ENCODE measurements at regions not wholly inside any gene's neighbourhood (a gene's known extent, or its start where the extent isn't known, plus 50 kb on each side); places are given as distances from the start of the nearest gene placed in this dataset.

DNA sequence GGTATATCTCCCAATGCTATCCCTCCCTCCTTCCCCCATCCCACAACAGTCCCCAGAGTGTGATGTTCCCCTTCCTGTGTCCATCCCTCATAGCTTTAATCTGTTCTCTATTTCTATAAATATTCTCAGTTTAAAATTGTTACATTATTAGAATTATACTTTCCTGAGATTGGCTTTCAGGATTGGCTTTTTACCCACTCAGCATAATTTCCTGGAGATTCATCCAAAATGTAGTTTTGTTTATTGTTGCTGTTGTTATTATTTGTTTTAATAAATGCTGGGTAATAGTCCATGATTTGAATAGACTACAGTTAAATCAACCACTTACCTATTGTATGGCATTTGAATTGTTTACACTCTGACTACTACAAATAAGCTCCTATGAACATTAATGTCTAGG, 936.4 kb downstream of the FAT4 start:
- H3K4me1 ChIP-seq (ENCODE audit: control insufficient read depth, low read length): no peaks in the 10 kb centered on the region
- H3K9me3 ChIP-seq (ENCODE audit: control insufficient read depth, insufficient read depth, low read length): no peaks in the 10 kb centered on the region
- H3K36me3 ChIP-seq (ENCODE audit: control insufficient read depth, low read length): no peaks in the 10 kb centered on the region
- H3K27me3 ChIP-seq (ENCODE audit: control insufficient read depth, low read length): no peaks in the 10 kb centered on the region
- no peak overlapping the region for H3K4me2 ChIP-seq (ENCODE audit: low read length)
- H4K20me1 ChIP-seq (ENCODE audit: control insufficient read depth, insufficient read depth, low read depth, low read length): no peaks in the 10 kb centered on the region
- no peaks in the 10 kb centered on the region for H3K9me2 ChIP-seq (replicated peaks; ENCODE audit: control insufficient read depth, low read length)
- TF ChIP-seq, protein P1, sequence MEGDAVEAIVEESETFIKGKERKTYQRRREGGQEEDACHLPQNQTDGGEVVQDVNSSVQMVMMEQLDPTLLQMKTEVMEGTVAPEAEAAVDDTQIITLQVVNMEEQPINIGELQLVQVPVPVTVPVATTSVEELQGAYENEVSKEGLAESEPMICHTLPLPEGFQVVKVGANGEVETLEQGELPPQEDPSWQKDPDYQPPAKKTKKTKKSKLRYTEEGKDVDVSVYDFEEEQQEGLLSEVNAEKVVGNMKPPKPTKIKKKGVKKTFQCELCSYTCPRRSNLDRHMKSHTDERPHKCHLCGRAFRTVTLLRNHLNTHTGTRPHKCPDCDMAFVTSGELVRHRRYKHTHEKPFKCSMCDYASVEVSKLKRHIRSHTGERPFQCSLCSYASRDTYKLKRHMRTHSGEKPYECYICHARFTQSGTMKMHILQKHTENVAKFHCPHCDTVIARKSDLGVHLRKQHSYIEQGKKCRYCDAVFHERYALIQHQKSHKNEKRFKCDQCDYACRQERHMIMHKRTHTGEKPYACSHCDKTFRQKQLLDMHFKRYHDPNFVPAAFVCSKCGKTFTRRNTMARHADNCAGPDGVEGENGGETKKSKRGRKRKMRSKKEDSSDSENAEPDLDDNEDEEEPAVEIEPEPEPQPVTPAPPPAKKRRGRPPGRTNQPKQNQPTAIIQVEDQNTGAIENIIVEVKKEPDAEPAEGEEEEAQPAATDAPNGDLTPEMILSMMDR (IDR thresholded peaks at IDR 0.05; ENCODE audit: low read depth, low read length, poor library complexity, severe bottlenecking): no peak
- TF ChIP-seq EZH2phosphoT487 (IDR thresholded peaks at IDR 0.05; ENCODE audit: borderline replicate concordance, low read length): no peak
- no peak overlapping the region for H3K27ac ChIP-seq (ENCODE audit: low read depth, low read length)
- no peak overlapping the region for H3K4me3 ChIP-seq (ENCODE audit: low read length)
- H3F3A ChIP-seq (ENCODE audit: control insufficient read depth, insufficient read depth): no peaks in the 10 kb centered on the region
- H3K79me2 ChIP-seq (ENCODE audit: control insufficient read depth, low read length): no peaks in the 10 kb centered on the region

DNA sequence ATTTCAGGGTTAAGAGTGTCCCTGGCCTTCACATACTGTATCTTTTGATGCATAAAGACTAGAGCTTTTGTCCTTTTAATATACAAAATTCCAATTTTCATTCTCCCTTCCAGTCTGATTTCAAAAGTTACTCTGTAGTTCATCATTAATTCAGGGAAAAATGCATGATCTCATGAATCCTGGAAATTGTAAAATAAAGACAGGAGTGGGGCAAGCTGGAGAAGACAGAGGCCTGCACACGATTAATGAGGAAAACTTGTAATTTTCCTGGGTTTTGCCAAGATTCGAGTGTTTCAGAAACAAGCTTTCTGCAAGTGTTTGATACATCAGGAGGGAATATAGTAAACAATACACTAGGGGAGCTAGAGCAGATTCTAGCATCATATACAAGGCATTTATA, 947.9 kb downstream of the FAT4 start:
- no peaks in the 10 kb centered on the region for H3F3A ChIP-seq (ENCODE audit: control insufficient read depth, insufficient read depth)
- TF ChIP-seq, protein P1 (IDR thresholded peaks at IDR 0.05; ENCODE audit: low read depth, low read length, poor library complexity, severe bottlenecking): no peak
- no peak for TF ChIP-seq EZH2phosphoT487 (IDR thresholded peaks at IDR 0.05; ENCODE audit: borderline replicate concordance, low read length)
- no peaks in the 10 kb centered on the region for H3K79me2 ChIP-seq (ENCODE audit: control insufficient read depth, low read length)
- H3K4me3 ChIP-seq (ENCODE audit: low read length): no peak overlapping the region
- no peaks in the 10 kb centered on the region for H3K27me3 ChIP-seq (ENCODE audit: control insufficient read depth, low read length)
- no peaks in the 10 kb centered on the region for H3K4me1 ChIP-seq (ENCODE audit: control insufficient read depth, low read length)
- H3K4me2 ChIP-seq (ENCODE audit: low read length): no peak overlapping the region
- no peaks in the 10 kb centered on the region for H3K9me2 ChIP-seq (replicated peaks; ENCODE audit: control insufficient read depth, low read length)
- no peak overlapping the region for H3K27ac ChIP-seq (ENCODE audit: low read depth, low read length)
- H3K36me3 ChIP-seq (ENCODE audit: control insufficient read depth, low read length): no peaks in the 10 kb centered on the region
- no peaks in the 10 kb centered on the region; the same call in 1 of the 2 replicates for H3K9me3 ChIP-seq (ENCODE audit: control insufficient read depth, insufficient read depth, low read length)
- H4K20me1 ChIP-seq (ENCODE audit: control insufficient read depth, insufficient read depth, low read depth, low read length): no peaks in the 10 kb centered on the region

DNA sequence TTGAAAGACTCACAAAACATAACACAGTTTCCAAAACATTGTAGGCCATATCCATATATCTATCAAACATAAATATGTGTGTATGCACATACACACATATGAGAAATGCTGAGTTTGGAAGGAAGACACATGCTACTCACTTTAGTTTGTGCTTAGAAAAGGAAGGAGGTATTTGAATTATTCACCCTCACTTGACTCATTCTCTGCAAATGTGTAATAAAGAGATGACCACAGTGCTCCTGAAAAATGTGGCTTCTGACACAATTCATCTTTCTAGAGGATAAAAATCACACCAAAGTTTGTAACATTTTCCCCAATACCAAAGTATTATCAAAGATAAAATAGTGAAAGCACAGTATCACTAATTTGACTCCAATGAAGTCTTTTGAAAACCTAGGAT, 950.1 kb downstream of the FAT4 start:
- TF ChIP-seq, protein P1 (IDR thresholded peaks at IDR 0.05; ENCODE audit: low read depth, low read length, poor library complexity, severe bottlenecking): no peak
- no peak for TF ChIP-seq EZH2phosphoT487 (IDR thresholded peaks at IDR 0.05; ENCODE audit: borderline replicate concordance, low read length)
- H4K20me1 ChIP-seq (ENCODE audit: control insufficient read depth, insufficient read depth, low read depth, low read length): no peaks in the 10 kb centered on the region
- no peaks in the 10 kb centered on the region for H3K9me3 ChIP-seq (ENCODE audit: control insufficient read depth, insufficient read depth, low read length)
- H3K4me1 ChIP-seq (ENCODE audit: control insufficient read depth, low read length): no peaks in the 10 kb centered on the region
- H3K27me3 ChIP-seq (ENCODE audit: control insufficient read depth, low read length): no peaks in the 10 kb centered on the region
- no peaks in the 10 kb centered on the region for H3K9me2 ChIP-seq (replicated peaks; ENCODE audit: control insufficient read depth, low read length)
- no peak overlapping the region for H3K4me3 ChIP-seq (ENCODE audit: low read length)
- H3K27ac ChIP-seq (ENCODE audit: low read depth, low read length): no peak overlapping the region
- no peaks in the 10 kb centered on the region for H3K36me3 ChIP-seq (ENCODE audit: control insufficient read depth, low read length)
- no peaks in the 10 kb centered on the region for H3K79me2 ChIP-seq (ENCODE audit: control insufficient read depth, low read length)
- H3F3A ChIP-seq (ENCODE audit: control insufficient read depth, insufficient read depth): no peaks in the 10 kb centered on the region
- H3K4me2 ChIP-seq (ENCODE audit: low read length): no peak overlapping the region

DNA sequence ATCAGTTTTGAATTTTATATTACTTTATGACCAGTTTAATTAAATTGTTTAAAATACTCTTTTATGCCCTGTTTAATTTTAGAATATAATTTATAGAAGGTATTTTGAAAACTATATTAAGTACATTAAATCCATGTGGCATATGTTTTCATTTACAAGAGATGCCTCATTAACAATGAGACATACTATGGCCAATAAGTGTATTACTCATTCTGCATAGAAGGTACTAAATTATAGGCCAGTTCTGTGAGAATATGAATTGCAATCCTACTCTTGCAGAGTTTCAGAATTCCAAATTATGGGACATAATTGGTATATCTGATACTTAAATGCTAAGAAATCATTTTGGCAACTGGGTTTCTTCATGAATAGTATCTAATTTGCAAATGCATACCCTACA, 951.1 kb downstream of the FAT4 start:
- Histone ChIP-seq H3K4me1 (ENCODE audit: control insufficient read depth, low read length) (no peaks in the 10 kb centered on the region), H3F3A (ENCODE audit: control insufficient read depth, insufficient read depth) (no peaks in the 10 kb centered on the region), H3K27me3 (ENCODE audit: control insufficient read depth, low read length) (no peaks in the 10 kb centered on the region), H3K79me2 (ENCODE audit: control insufficient read depth, low read length) (no peaks in the 10 kb centered on the region), H3K9me2 (replicated peaks; ENCODE audit: control insufficient read depth, low read length) (no peaks in the 10 kb centered on the region), H3K4me3 (ENCODE audit: low read length) (no peak overlapping the region), H3K36me3 (ENCODE audit: control insufficient read depth, low read length) (no peaks in the 10 kb centered on the region), H3K9me3 (ENCODE audit: control insufficient read depth, insufficient read depth, low read length) (no peaks in the 10 kb centered on the region), H4K20me1 (ENCODE audit: control insufficient read depth, insufficient read depth, low read depth, low read length) (no peaks in the 10 kb centered on the region), H3K27ac (ENCODE audit: low read depth, low read length) (no peak overlapping the region), H3K4me2 (ENCODE audit: low read length) (no peak overlapping the region)
- TF ChIP-seq, protein P1 (IDR thresholded peaks at IDR 0.05; ENCODE audit: low read depth, low read length, poor library complexity, severe bottlenecking): no peak
- no peak for TF ChIP-seq EZH2phosphoT487 (IDR thresholded peaks at IDR 0.05; ENCODE audit: borderline replicate concordance, low read length)
